HG02884 (cell line): ENCODE measurements at regions not wholly inside any gene's neighbourhood (a gene's known extent, or its start where the extent isn't known, plus 50 kb on each side); places are given as distances from the start of the nearest gene placed in this dataset.
"Not testable (repeated sequence)": the region's sequence is repeated elsewhere in the genome, so short reads cannot be mapped to it uniquely, and the experiment has no call there.

Experiments used
- ATAC-seq: cut with Tn5 transposase; IDR thresholded peaks from one replicate; pipeline ENCODE4 v1.9.1; 2021; ENCODE audit warnings: mild to moderate bottlenecking, moderate library complexity; ENCODE audit not compliant: unreplicated experiment

- ATAC-seq = no peak
Measured at GRCh38 chr9:30511666-30512065, 1872.8 kb upstream of the ACO1 start.

DNA sequence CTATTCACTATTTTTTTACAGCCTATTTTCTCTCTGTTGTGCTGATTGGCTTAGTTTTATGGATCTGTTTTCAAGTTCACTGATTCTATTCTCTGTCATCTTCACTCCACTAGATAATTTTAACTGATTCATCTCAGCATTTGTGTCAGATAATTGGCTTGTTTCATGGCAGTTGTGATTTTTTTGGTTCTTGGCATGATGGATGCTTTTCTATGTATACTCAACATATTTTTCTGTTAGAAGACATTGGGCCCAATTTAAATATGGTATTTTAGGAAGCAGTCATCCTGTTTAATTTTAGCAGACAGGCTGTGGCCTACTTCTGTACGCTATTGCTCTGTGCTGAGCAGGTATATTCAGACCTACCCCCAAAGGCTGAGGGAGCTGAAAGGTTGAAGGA, 1865.3 kb upstream of the ACO1 start:
- ATAC-seq = no peak

- ATAC-seq = no peak
Measured at GRCh38 chr9:30519756-30520155, 1864.7 kb upstream of the ACO1 start.

- ATAC-seq = no peak
Measured at GRCh38 chr9:30522061-30522460, 1862.4 kb upstream of the ACO1 start.

DNA sequence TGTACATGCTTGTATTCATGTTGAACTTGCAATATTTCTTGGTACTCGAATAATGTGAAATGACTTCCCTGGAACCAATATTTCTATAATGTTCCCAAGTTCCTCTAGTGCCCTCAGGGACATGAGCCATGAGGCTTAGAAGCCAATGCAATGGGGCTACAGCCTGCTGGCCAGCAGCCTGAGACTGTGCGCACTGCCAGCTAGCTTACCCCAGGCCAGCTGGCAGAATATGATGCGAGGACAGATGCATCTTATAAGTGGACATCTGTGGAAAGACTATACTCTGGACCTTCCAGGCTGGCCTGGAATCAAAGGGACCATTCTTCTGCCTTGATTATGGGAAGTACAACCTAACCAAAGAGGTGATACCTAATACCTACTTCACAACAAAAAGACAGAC, 1862.0 kb upstream of the ACO1 start:
- no peak for ATAC-seq

DNA sequence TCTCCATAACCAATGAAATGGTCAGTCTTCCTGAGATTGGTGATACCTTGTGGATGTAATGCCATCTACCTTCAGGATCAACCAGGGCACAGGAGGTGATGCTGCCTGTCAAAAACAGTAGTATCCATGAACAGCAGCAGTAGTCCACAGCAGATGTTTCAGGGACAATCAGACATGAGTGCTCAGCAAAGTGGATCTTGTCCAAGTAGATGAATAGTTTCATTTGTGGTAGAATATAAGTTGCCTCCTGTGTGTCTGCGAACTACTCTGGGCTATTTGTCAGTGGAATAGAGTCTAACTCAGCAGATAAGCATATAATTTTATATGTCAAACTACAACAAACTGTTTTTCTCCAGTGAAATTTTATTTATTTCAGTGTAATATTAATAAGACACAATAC, 1860.1 kb upstream of the ACO1 start:
- no peak for ATAC-seq

DNA sequence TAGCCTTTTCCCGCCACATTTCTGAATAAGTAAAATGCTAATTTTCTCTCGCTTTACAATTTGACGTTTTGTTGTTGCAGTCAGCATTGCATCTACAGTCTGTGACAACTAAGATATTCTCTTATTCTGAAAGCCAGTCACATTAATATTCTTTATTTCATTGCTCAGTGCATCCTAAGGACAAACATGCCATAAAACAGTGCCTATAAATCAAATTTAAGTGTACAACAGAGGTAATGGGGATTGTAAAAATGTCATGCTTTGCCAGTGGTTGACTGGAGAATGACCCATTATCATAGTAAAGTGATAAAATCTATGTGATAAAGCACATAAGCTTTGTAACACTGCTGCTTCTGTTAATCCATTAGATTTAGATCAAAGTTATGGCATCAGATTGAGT, 1850.0 kb upstream of the ACO1 start:
- ATAC-seq = no peak

DNA sequence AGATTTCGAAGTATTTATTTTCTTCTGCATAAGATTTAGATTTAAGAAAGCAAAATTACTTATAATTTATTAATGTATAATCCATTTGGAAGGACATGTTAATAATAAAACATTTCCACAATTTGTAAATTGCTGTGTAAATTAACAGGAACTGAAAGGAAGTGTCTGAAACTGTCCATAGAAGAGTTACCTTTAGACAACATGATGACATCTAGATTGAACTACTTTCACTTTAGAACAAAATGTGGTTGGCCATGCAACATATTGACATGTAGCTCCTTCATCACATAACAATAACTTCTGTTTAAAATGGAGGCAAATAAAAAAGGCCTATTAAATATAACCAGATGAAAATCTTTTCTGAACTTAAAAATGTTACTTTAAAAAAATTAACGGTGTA, 1849.5 kb upstream of the ACO1 start:
- no peak for ATAC-seq

GRCh38 chr9:30536494-30536893, 1847.9 kb upstream of the ACO1 start:
- no peak for ATAC-seq

GRCh38 chr9:30539696-30540095, 1844.7 kb upstream of the ACO1 start:
- ATAC-seq = not testable (repeated sequence)

DNA sequence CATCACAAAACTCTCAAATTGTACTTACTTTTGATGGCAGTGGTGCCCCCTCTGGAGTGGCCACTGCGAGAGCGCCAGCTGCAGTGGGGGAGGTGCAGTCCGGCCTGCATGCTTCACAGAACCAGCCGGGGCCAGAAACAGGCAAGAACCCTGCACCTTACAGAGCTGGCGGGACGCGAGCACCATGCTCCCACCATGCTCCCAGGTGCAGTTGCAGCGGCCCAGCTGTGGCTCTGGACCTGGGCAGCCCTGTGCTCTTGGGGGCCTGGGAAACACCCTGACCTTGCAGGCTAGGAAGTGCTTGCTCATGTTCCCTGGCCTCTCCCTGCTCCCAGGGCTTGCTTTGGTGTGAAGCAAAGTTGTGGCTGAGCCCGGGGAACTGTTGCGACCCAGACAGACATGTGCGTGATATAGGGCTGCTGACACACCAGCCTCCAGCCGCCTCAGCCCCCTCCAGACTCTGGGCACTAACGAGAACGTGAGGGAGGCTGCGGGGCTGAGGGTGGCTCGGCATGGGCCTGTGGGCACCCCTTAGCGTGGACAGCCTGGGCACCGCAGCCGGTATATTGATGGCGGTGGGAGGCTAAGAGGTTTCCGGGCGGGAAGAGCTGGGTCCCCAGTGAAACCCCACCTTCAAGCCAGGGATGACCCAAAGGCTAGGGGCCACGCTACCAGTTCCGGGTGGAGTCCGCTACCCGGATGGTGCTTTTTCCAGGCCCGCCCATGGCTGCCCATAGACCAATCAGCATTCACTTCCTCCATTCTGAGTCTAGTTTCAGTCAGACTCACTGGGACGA, 1809.9 kb upstream of the ACO1 start:
- ATAC-seq = no peak

DNA sequence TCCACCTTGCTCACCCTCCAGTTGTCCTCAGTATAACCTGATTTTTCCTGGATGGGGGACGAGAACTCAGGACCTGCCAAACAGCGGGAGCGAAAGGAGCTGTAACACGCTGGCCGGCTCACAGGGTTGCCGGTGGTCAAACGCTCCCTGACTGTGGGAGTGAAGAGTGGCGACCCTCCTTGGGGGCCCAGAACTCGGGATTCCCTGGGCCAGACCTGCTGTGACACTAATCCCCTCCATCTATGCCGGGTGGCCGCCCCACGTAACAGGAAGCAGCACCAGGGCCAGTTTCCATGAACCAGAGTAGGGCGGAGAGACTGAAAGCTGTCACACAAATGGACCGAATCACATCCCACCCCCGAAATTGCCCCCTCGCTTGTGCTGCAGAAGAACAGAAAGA, 1809.2 kb upstream of the ACO1 start:
- ATAC-seq = no peak

DNA sequence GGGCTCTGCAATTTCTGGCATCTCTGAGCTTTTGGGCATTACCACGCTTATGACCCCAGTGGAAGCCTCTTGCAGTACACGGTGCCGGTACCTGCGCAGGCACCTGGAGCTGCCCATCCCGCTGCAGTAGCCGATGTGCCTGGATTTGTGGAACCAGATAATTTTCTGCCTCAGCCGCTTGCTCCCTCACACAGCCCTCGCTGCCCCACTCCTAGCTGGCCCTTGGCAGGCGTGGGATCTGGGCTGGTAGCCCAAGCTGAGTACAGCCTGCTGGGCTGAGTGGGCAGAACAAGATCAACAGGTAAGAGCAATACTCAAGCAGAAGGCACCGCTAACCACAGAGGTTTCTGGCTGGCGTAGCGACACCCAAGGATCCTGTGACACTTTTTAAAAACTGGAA, 1808.8 kb upstream of the ACO1 start:
- ATAC-seq = no peak

DNA sequence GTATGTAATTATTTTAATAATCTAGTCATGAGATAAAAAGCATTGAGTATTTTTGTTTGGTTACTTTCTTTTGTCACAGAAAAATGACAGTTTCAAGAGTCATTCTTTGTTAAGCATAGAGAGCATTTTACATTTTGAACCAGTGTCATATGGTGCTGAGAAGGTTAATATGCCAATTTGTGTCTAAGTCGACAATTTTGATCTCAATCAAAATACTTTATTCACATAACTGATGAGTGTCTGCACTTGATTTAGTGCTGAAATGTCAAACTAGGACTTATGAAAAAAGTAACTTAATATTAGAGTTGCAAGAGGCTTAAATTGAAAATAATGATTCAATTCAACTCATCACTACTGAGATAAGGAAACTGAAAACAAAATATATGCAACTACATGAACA, 1804.6 kb upstream of the ACO1 start:
- no peak for ATAC-seq

- ATAC-seq = no peak
Measured at GRCh38 chr9:30582240-30582639, 1802.2 kb upstream of the ACO1 start.

GRCh38 chr9:30584559-30584958, 1799.9 kb upstream of the ACO1 start:
- no peak for ATAC-seq

GRCh38 chr9:30591461-30591860, 1793.0 kb upstream of the ACO1 start:
- no peak for ATAC-seq

DNA sequence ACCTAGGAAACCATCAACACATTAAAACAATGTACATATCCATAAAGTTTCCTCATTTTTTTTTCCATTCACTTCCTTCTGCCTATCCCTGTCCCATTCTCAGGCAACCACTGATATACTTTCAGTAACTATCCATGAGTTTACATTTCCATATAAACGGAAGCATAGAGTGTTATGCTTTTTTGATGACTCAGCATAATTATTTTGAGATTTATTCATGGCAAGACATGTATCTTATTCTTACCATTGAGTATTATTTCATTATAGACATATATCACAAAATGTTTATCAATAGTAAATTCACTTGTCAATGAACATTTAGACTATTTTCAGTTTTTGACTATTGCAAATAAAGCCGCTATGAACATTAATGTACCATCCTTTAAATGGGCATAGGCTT, 1786.8 kb upstream of the ACO1 start:
- ATAC-seq = no peak

DNA sequence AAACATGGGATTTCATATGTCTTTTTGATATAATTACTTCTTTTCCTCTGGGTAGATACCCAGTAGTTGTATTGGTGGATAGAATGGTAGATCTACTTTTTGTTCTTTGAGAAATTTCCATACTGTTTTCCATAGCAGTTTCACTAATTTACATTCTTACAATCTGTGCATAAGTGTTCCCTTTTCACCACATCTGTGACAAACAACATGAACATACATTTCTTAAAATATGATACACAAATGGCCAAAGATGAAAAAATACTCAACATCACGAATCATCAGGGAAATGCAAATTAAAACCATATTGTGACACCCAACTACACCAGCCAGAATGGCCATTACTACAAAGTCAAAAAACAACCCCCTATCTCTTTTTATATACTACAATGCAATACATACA, 1778.5 kb upstream of the ACO1 start:
- no peak for ATAC-seq

- no peak for ATAC-seq
Measured at GRCh38 chr9:30609713-30610112, 1774.7 kb upstream of the ACO1 start.

DNA sequence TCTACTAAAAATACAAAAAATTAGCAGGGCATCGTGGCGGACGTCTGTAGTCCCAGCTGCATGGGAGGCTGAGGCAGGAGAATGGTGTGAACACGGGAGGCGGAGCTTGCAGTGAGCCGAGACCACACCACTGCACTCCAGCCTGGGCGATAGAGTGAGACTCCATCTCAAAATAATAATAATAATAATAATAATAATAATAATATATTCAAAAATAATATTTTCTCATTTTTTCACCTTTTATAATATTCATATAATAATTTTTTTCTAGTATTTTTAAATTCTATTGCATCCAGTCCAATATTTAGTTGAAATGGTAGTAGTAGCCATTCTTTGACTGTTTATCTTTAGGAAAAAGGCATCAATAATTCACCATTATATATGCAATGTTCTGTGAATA, 1767.7 kb upstream of the ACO1 start:
- ATAC-seq = not testable (repeated sequence)

DNA sequence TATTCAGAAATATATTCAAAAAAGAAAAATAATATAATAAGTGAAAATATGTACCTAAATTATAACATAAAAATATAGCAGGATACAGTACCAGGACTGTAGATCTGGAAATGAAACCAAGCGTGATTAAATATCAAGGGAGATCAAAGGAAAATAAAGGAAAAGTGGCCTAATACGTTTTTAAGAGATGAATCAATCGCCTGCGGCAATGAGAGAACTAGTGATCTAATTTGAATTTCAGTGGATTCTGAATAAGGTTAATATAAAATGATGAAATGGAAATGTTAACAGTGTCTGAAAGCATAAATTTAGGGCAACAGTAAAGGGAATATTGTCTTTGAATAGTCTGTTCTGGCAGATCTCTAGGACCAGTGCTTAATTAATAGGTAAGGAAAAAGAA, 1761.9 kb upstream of the ACO1 start:
- ATAC-seq = no peak

- no peak for ATAC-seq
Measured at GRCh38 chr9:30628915-30629567, 1755.4 kb upstream of the ACO1 start.
